GM04504 (cell line): ENCODE measurements at regions not wholly inside any gene's neighbourhood (a gene's known extent, or its start where the extent isn't known, plus 50 kb on each side); places are given as distances from the start of the nearest gene placed in this dataset.
"Not testable (repeated sequence)": the region's sequence is repeated elsewhere in the genome, so short reads cannot be mapped to it uniquely, and the experiment has no call there.

ENCODE experiments used
- DNase-seq: peaks from one replicate; pipeline ENCODE4 v3.0.0-alpha.2; 2012; ENCODE audit warnings: low read depth

DNA sequence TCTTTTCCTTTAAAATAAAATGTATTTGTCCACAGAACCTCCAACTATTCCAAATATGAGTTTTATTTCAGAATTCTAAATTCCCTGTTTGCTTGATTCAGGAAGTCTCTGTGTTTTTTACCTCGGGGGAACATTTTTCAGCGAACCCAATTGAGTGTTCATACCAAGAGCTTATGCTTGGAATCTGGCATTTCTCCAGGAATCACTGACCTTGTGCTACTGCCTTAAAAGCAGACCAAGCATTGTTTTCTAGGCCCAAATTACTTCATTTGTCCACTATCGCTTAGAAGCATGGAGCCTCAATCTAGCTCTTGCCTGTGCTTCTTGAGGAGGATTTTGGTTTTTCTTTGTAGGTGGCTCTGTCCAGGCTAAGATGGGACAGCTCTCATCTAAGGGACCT is 59.4 kb downstream of the EBLN1 start:
- no peak for DNase-seq

DNA sequence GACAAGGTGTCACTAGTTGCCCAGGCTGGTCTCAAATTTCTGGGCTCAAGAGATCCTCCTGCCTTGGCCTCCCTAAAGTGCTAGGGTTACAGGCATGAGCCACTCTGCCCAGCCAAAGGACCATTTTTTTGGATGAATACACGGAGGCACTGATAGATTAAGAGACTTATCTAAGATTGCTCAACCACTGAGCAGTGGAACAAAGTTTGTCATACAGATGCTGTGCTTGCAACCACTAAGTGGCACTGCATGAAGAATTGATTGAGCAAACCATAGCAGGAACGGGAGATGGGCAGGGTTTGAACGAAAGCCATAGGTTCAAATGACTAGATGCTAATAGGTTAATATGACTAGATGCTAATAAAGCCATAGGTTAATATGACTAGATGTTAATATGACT is 61.1 kb downstream of the EBLN1 start:
- DNase-seq = no peak

DNA sequence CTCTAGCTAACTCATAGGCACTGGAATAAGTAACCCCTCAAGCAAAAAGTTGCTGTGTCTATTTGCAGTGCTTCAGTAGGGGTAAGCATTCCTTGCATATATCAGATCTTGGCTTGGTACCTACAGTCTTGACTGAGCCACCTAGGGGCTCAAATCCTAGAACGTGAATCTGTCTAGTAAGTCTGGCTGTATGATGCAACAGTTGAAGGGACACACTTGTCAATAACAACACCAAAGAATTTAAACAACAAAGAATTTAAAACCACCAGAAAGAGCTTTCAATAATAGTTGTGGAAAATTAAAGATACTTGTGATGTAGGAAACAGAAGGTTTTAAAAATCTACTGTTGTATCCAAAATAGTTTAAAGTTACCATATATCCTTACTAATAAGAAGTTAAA is 65.4 kb downstream of the EBLN1 start:
- no peak for DNase-seq

- DNase-seq = no peak
These were observed 67.0 kb downstream of the EBLN1 start for GRCh38 chr10:22150842-22151241.

GRCh38 chr10:22148961-22149360 is 68.9 kb downstream of the EBLN1 start:
- DNase-seq = no peak

- DNase-seq = not testable (repeated sequence)
These were observed 71.9 kb downstream of the EBLN1 start for GRCh38 chr10:22145873-22146272.

DNA sequence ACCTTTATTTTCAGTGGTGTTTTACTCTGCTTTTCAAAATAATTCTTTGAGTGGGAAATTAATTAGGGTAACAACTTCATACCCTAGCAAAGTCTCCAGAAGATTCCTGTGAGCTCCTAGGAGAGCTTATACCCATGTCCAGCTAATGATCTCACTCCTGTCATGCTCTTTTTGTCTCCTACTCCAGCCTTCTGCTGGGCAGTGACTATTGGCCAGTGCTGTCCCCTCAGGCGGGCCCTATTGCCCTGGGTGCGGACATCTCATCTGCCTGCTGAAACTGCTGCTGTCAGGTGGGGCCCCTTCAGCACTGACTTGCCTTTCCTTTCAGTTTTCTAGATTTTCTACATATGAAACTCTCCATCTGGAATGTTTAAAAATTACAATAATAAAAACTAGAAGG is 80.3 kb downstream of the EBLN1 start:
- no peak for DNase-seq

DNA sequence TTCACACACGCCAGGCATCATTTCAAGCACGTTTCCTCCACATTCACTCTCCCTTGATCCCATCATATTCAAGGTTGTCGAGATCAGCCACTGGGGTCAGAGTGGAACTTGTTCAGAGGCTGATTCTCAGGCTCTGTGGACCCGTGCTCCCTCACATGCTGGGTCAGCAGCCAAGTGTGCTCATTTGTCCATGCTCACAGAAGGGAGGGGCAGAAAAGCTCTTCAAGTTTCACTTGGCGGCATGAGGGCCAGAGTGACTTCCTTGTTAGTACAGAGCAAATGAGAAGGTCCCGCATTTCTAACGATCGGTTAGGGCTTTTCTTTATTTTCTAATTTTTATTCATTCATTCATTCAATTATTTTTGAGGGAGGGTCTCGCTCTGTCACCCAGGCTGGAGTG is 82.2 kb downstream of the EBLN1 start:
- no peak for DNase-seq

DNA sequence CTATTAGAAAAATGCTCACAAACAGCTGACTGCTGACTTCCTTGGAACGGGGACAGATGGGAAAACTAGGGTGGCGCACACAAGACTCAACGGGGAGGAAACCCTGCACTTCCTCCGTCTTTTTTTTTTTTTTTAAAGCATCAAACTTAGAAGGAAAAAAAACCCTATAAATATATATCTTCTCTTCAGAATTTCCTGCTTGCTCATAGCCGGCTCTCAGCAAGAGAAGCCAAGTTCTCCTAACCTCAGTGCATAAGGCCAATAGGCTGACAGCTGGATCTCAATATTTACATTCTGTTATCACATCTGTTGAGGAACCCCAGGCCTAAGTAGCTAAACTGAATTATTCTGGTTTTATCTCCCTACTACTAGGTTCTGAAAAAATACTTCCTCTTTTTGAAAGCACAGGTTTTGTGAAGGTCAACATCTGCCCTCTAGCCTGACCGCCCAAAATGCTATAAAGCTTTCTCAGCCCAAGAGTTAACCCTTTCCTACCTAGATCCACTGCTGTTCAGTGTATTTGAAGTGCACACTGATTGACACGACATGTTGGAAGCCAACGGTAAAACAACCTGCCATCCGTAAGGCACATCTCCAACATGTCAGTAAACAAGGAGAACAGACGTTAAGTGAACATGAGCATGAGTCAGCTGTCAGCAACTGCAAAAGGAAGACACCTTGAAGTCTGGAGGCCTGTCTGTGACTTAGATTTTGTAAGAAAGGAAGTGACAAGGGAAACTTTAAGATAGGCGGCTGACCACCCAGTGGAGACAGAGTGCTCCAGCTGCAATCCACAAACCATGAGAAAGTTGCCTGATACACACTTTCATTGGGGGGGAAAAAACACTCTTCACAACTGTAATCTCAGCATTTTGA is 83.8 kb downstream of the EBLN1 start:
- no peak for DNase-seq

- DNase-seq = not testable (repeated sequence)
These were observed 87.0 kb downstream of the EBLN1 start for GRCh38 chr10:22130824-22131223.

GRCh38 chr10:22129612-22130011 is 88.2 kb downstream of the EBLN1 start:
- not testable (repeated sequence) for DNase-seq

GRCh38 chr10:22121181-22121580 is 96.6 kb downstream of the EBLN1 start:
- not testable (repeated sequence) for DNase-seq

GRCh38 chr10:22120072-22120471 is 97.7 kb downstream of the EBLN1 start:
- DNase-seq = not testable (repeated sequence)

DNA sequence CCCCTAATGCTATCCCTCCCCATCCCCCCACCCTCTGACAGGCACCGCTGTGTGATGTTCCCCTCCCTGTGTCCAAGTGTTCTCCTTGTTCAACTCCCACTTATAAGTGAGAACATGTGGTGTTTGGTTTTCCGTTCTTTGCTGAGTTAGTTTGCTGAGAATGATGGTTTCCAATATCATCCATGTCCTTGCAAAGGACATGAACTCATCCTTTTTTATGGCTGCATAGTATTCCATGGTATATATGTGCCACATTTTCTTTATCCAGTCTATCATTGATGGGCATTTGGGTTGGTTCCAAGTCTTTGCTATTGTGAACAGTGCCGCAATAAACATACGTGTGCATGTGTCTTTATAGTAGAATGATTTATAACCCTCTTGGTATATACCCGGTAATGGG is 98.2 kb downstream of the EBLN1 start:
- DNase-seq = not testable (repeated sequence)

- DNase-seq = no peak
These were observed 106.1 kb downstream of the EBLN1 start for GRCh38 chr10:22111705-22112104.

DNA sequence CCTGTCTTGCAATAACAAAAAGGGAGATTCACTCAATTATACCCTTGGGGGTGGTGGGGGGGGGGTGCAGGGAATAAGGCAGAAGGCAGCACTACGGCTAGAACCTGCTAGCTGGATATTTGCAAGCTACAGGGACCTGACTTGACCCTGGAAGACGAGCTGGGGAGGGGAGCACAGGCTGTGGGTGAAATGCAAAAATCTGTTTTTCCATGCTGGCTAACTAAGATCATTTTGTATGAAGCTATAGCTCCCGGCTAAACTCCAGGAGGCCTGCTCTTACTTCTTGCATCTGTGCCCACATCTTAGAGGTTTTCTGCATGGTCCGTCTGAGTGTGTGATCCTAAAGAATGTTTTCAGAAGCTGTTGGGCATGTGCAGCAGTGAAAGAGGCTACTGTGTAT is 106.6 kb downstream of the EBLN1 start:
- no peak for DNase-seq

DNA sequence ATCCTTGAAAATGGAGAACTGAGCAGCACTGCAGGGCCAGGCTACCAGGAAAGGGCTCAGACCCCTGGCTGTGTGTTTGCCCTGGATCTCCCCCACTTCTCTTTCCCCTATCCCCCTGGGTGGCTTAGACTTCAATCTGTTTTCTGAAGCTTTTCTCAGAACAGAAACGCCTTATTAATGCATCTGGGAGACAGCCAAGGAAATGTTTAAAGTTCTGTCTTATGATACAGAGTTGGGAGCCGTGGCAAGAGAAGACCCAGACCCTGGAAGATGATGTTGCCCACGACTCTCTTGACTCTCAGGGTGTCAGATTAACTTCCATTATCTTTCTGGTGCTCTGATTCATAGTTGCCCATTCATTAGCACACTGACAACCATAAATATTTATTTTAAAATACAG is 107.1 kb downstream of the EBLN1 start:
- no peak for DNase-seq

- no peak for DNase-seq
These were observed 101.7 kb upstream of the DNAJC1 start for GRCh38 chr10:22105270-22105669.

DNA sequence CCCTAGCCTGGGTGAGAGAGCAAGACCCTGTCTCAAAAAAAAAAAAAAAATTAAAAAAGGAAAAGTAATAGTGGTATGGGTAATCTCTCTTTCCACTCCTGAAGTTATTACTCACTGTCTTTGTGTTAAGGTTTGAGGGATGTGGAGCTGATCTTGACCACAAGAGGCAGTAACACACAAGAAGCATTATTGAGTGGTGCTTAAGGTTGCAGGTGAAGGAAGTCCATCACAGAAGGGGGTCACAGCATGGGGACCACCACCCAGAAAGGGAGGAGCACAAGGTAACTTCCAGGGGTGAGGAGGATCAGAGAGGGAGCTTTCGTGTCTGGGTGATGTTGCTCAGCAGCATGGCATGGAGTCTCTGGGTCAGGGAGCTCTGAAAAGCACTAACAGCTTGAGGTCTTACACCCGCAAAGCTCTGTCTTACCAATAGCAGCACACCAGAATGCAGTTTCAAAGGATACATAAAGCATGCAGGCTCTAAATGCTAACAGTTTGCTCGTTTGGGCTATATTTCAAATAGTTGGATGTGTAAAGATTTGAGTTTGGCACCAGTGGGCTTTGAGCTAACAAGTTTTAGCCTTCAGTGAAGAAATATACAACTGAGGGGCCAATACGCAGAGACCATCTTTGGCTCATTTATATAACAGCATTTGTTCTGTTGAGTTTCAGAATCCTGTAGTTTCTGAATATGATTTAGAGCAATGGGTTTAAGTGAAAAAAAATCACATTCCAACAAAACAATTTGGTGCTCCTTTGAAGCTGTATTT is 100.4 kb upstream of the DNAJC1 start:
- no peak for DNase-seq

DNA sequence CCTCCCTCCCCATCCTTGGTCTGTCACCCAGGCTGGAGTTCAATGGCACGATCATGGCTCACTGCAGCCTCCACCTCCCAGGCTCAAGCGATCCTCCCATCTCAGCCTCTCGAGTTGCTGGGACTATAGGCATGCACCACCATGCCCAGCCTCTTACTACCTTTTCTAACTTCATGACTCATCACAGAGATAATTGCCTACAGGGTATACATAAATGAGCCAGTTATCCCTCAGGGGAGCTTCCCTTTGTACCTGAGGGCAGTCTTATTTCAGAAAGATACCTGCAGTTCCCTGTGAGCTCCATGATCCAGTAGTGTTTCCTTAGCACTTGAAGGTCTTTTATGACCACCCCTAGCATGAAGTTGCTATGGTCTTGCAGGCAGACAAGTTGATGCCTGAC is 94.2 kb upstream of the DNAJC1 start:
- no peak for DNase-seq

- DNase-seq = not testable (repeated sequence)
These were observed 87.7 kb upstream of the DNAJC1 start for GRCh38 chr10:22091260-22091659.

DNA sequence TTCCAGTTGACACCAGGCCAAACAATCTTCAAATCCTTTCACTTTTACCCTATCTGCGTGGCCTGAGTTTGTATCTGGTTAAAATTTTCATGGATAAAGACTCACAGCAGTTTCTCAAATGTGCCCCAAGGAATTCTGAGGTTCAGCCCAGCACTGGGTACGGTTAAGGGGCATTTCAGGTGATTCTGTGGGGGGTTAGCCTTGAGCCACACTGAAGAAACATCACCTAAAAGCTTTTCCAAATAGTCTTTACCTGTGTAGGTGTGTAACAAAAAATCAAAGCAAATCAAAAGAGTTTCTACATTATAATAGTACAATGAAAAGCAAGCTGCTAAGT is 83.8 kb upstream of the DNAJC1 start:
- no peak for DNase-seq

- DNase-seq = peak; percentile 64
These were observed 83.3 kb upstream of the DNAJC1 start for GRCh38 chr10:22086730-22087401.
